Esophagus (tissue), 2 donors: ENCODE measurements at regions not wholly inside any gene's neighbourhood (a gene's known extent, or its start where the extent isn't known, plus 50 kb on each side); places are given as distances from the start of the nearest gene placed in this dataset.

Experiments
- H3K27ac ChIP-seq, 2 donors: one replicate each; pipeline ENCODE4 v1.5.1; 2013; ENCODE audit warnings: low read depth in 2 of 2, mild to moderate bottlenecking in 2 of 2, inconsistent platforms in 1 of 2, low read length in 1 of 2, moderate library complexity in 1 of 2
- H3K27me3 ChIP-seq, 2 donors: one replicate each; pipeline ENCODE4 v1.6.1; 2013; ENCODE audit warnings: low read length in 2 of 2, control low read depth in 1 of 2, mild to moderate bottlenecking in 1 of 2; ENCODE audit not compliant: insufficient read depth in 2 of 2, control insufficient read depth in 1 of 2
- H3K36me3 ChIP-seq, 2 donors: one replicate each; pipeline ENCODE4 v1.6.1; 2013; ENCODE audit warnings: low read length in 1 of 2; ENCODE audit not compliant: control insufficient read depth in 2 of 2, insufficient read depth in 2 of 2
- H3K4me1 ChIP-seq, 2 donors: one replicate each; pipeline ENCODE4 v1.6.1; 2013; ENCODE audit warnings: low read length in 1 of 2; ENCODE audit not compliant: control insufficient read depth in 2 of 2, insufficient read depth in 2 of 2
- H3K4me3 ChIP-seq, 2 donors: one replicate each; pipeline ENCODE4 v1.5.1; 2013; ENCODE audit warnings: low read length in 2 of 2, mild to moderate bottlenecking in 2 of 2, low read depth in 1 of 2, moderate library complexity in 1 of 2
- H3K9me3 ChIP-seq, 2 donors: one replicate each; pipeline ENCODE4 v1.6.1; 2013; ENCODE audit warnings: mild to moderate bottlenecking in 2 of 2, low read depth in 1 of 2, low read length in 1 of 2, moderate library complexity in 1 of 2; ENCODE audit not compliant: control insufficient read depth in 2 of 2, insufficient read depth in 1 of 2
- WGBS, 2 donors: extraction: QIAGEN DNeasy Blood & Tissue Kit; methylation state at CpG; one replicate each; pipeline ENCODE4 v1.1.7; 2013; 5-methylcytosine and 5-hydroxymethylcytosine counted together
- donor health status: healthy with polysubstance abuse.
- donor health status: Bipolar disorder and iron deficiency.

- H3K27ac ChIP-seq = no peak overlapping the region
- no peaks in the 10 kb centered on the region for H3K36me3 ChIP-seq
- H3K4me3 ChIP-seq = no peak overlapping the region
- no peaks in the 10 kb centered on the region for H3K9me3 ChIP-seq
- 77 to 88% methylated on average over 4 of the region's 4 CpGs for WGBS, 2 donors
- no peaks in the 10 kb centered on the region for H3K27me3 ChIP-seq
- peaks cover 3 to 5% of the 10 kb centered on the region in 2 donors for H3K4me1 ChIP-seq
Observed at GRCh38 chr5:158381614-158382160, 522.7 kb upstream of the CLINT1 start.

- H3K4me3 ChIP-seq = no peak overlapping the region
- H3K4me1 ChIP-seq = peaks cover 3 to 5% of the 10 kb centered on the region in 2 donors
- H3K36me3 ChIP-seq = no peaks in the 10 kb centered on the region
- H3K27me3 ChIP-seq = no peaks in the 10 kb centered on the region
- no peaks in the 10 kb centered on the region for H3K9me3 ChIP-seq
- H3K27ac ChIP-seq = no peak overlapping the region
- WGBS, 2 donors = 55 to 72% methylated on average over 5 of the region's 5 CpGs
Observed at GRCh38 chr5:158380661-158381060, 521.7 kb upstream of the CLINT1 start.

GRCh38 chr5:158378931-158379330 is 520.0 kb upstream of the CLINT1 start:
- Histone ChIP-seq H3K27ac (no peak overlapping the region), H3K4me3 (no peak overlapping the region), H3K36me3 (no peaks in the 10 kb centered on the region), H3K27me3 (no peaks in the 10 kb centered on the region), H3K4me1 (peaks cover 3 to 5% of the 10 kb centered on the region in 2 donors), H3K9me3 (no peaks in the 10 kb centered on the region)
- WGBS, 2 donors = 73 to 85% methylated on average over 4 of the region's 4 CpGs

GRCh38 chr5:158376679-158377078 is 517.7 kb upstream of the CLINT1 start:
- Histone ChIP-seq H3K36me3 (no peaks in the 10 kb centered on the region), H3K27me3 (no peaks in the 10 kb centered on the region), H3K9me3 (no peaks in the 10 kb centered on the region), H3K27ac (no peak overlapping the region), H3K4me3 (no peak overlapping the region), H3K4me1 (peaks cover 0 to 3% of the 10 kb centered on the region in 2 donors)

- Histone ChIP-seq H3K36me3 (no peaks in the 10 kb centered on the region), H3K9me3 (no peaks in the 10 kb centered on the region), H3K27ac (no peak overlapping the region), H3K4me3 (no peak overlapping the region), H3K4me1 (peaks cover 0 to 3% of the 10 kb centered on the region in 2 donors), H3K27me3 (no peaks in the 10 kb centered on the region)
- WGBS, 2 donors = 56 to 64% methylated on average over 3 of the region's 3 CpGs
Observed at GRCh38 chr5:158375531-158375930, 516.6 kb upstream of the CLINT1 start.

GRCh38 chr5:158373608-158374395 is 514.9 kb upstream of the CLINT1 start:
- Histone ChIP-seq H3K4me1 (no peaks in the 10 kb centered on the region), H3K27ac (no peak overlapping the region), H3K27me3 (no peaks in the 10 kb centered on the region), H3K9me3 (no peaks in the 10 kb centered on the region), H3K36me3 (no peaks in the 10 kb centered on the region), H3K4me3 (no peak overlapping the region)
- 57 to 59% methylated on average over 6 of the region's 6 CpGs for WGBS, 2 donors

- Histone ChIP-seq H3K9me3 (no peaks in the 10 kb centered on the region), H3K36me3 (no peaks in the 10 kb centered on the region), H3K4me1 (no peaks in the 10 kb centered on the region), H3K27ac (no peak overlapping the region), H3K27me3 (no peaks in the 10 kb centered on the region), H3K4me3 (no peak overlapping the region)
- WGBS, 2 donors = 70% methylated on average over 4 of the region's 4 CpGs
Observed at GRCh38 chr5:158369241-158369640, 510.3 kb upstream of the CLINT1 start.

GRCh38 chr5:158368686-158369085 is 509.7 kb upstream of the CLINT1 start:
- H3K36me3 ChIP-seq = no peaks in the 10 kb centered on the region
- 75 to 76% methylated on average over 4 of the region's 4 CpGs for WGBS, 2 donors
- H3K27ac ChIP-seq = no peak overlapping the region
- H3K4me1 ChIP-seq = no peaks in the 10 kb centered on the region
- no peaks in the 10 kb centered on the region for H3K9me3 ChIP-seq
- H3K4me3 ChIP-seq = no peak overlapping the region
- H3K27me3 ChIP-seq = no peaks in the 10 kb centered on the region

- WGBS, 2 donors = 56 to 66% methylated on average over 4 of the region's 4 CpGs
Observed at GRCh38 chr5:158364367-158364766, 505.4 kb upstream of the CLINT1 start.

GRCh38 chr5:158354958-158355357 is 496.0 kb upstream of the CLINT1 start:
- Histone ChIP-seq H3K4me3 (no peak overlapping the region), H3K36me3 (no peaks in the 10 kb centered on the region), H3K4me1 (no peaks in the 10 kb centered on the region), H3K27me3 (no peaks in the 10 kb centered on the region), H3K27ac (no peak overlapping the region), H3K9me3 (no peaks in the 10 kb centered on the region)

More at GRCh38 chr5:158364367-158364766, 505.4 kb upstream of the CLINT1 start:
- H3K27me3 ChIP-seq = no peaks in the 10 kb centered on the region
- H3K9me3 ChIP-seq = no peaks in the 10 kb centered on the region
- no peaks in the 10 kb centered on the region for H3K36me3 ChIP-seq
- H3K4me1 ChIP-seq = no peaks in the 10 kb centered on the region
- H3K4me3 ChIP-seq = no peak overlapping the region
- no peak overlapping the region for H3K27ac ChIP-seq
